Thyroid gland (tissue), 4 donors: ENCODE measurements at regions not wholly inside any gene's neighbourhood (a gene's known extent, or its start where the extent isn't known, plus 50 kb on each side); places are given as distances from the start of the nearest gene placed in this dataset.

Experiments
- DNase-seq, 2 donors: peaks; one replicate each; pipeline ENCODE4 v3.0.0-alpha.2; 2019
- H3K27ac ChIP-seq, 3 donors: fragments of 200-600 bp; sonication (generic); 1 replicate in 2 of 3; 2 replicates in 1 of 3; pipeline ENCODE4 v1.5.1; 2016 to 2019; ENCODE audit warnings: mild to moderate bottlenecking in 1 of 3, moderate library complexity in 1 of 3
- H3K27me3 ChIP-seq: fragments of 200-600 bp; sonication (generic); one replicate; pipeline ENCODE4 v1.5.1; 2019
- H3K36me3 ChIP-seq, 2 donors: fragments of 200-600 bp; sonication (generic); one replicate each; pipeline ENCODE4 v1.5.1; 2016 to 2019
- H3K4me1 ChIP-seq, 2 donors: fragments of 200-600 bp; sonication (generic); one replicate each; pipeline ENCODE4 v1.5.1; 2017 to 2019
- H3K4me3 ChIP-seq, 3 donors: fragments of 200-600 bp; sonication (generic); replicated peaks in 1 of 3; 1 replicate in 2 of 3; 2 replicates in 1 of 3; pipeline ENCODE4 v1.5.1; 2016; ENCODE audit warnings: mild to moderate bottlenecking in 1 of 3
- H3K9me3 ChIP-seq: fragments of 200-600 bp; sonication (generic); one replicate; pipeline ENCODE4 v1.5.1; 2017
- CTCF ChIP-seq, 6 experiments: fragments of 200-600 bp in 3 of 6; fragments of 450-650 bp in 3 of 6; sonication (generic) in 3 of 6; IDR thresholded peaks; one replicate each; pipeline ENCODE4 v1.5.1; 2016 to 2019; ENCODE audit warnings: antibody characterized with exemption in 6 of 6, mild to moderate bottlenecking in 2 of 6, inconsistent platforms in 1 of 6, moderate library complexity in 1 of 6
- POLR2A ChIP-seq, 2 donors: fragments of 450-650 bp; IDR thresholded peaks; one replicate each; pipeline ENCODE4 v1.6.1; 2017; ENCODE audit warnings: antibody characterized with exemption in 2 of 2, mild to moderate bottlenecking in 2 of 2, moderate library complexity in 1 of 2
- WGBS, 2 donors: methylation state at CpG; one replicate each; pipeline ENCODE4 v1.1.5; 2017; 5-methylcytosine and 5-hydroxymethylcytosine counted together
- intact Hi-C: fragments of 100-400 bp; cut with DNase I; formaldehyde crosslinking; loops from one replicate; pipeline ENCODE4 v1.15.1; 2023

- no peak for DNase-seq
- 20 to 32% methylated on average over 13 to 23 of the region's 54 CpGs for WGBS, 2 donors
- peak overlapping the region in 1 of 3 donors; percentile 6 for H3K4me3 ChIP-seq
- H3K36me3 ChIP-seq: no peaks in the 10 kb centered on the region
- no peaks in the 10 kb centered on the region for H3K9me3 ChIP-seq
- H3K27me3 ChIP-seq: no peaks in the 10 kb centered on the region
- intact Hi-C loops: no loop called here
- no peak for TF ChIP-seq CTCF (IDR thresholded peaks at IDR 0.05)
- TF ChIP-seq POLR2A (IDR thresholded peaks at IDR 0.05): no peak
- no peak overlapping the region for H3K27ac ChIP-seq
- H3K4me1 ChIP-seq: peaks cover 0 to 7% of the 10 kb centered on the region in 2 donors
Observed at GRCh38 chr20:46811224-46812084, 83.2 kb upstream of the EYA2 start.

- Histone ChIP-seq H3K9me3 (no peaks in the 10 kb centered on the region), H3K27me3 (no peaks in the 10 kb centered on the region), H3K4me1 (peaks cover 0 to 7% of the 10 kb centered on the region in 2 donors), H3K27ac (no peak overlapping the region), H3K36me3 (no peaks in the 10 kb centered on the region), H3K4me3 (no peak overlapping the region)
- intact Hi-C loops: no loop called here
- 55 to 62% methylated on average over 8 of the region's 8 CpGs for WGBS, 2 donors
- TF ChIP-seq POLR2A (IDR thresholded peaks at IDR 0.05) (no peak), CTCF (IDR thresholded peaks at IDR 0.05) (no peak)
- DNase-seq: no peak
Observed at GRCh38 chr20:46814366-46815232, 80.0 kb upstream of the EYA2 start.

- H3K27me3 ChIP-seq: no peaks in the 10 kb centered on the region
- no peaks in the 10 kb centered on the region for H3K9me3 ChIP-seq
- no peak overlapping the region for H3K4me3 ChIP-seq
- H3K36me3 ChIP-seq: no peaks in the 10 kb centered on the region
- 89% methylated on average over 5 of the region's 5 CpGs for WGBS, 2 donors
- intact Hi-C loops: no loop called here
- DNase-seq: no peak
- H3K4me1 ChIP-seq: peaks cover 0 to 5% of the 10 kb centered on the region in 2 donors
- TF ChIP-seq POLR2A (IDR thresholded peaks at IDR 0.05): no peak
- no peak for TF ChIP-seq CTCF (IDR thresholded peaks at IDR 0.05)
- H3K27ac ChIP-seq: no peak overlapping the region
Observed at GRCh38 chr20:46816097-46816496, 78.5 kb upstream of the EYA2 start.

GRCh38 chr20:46816886-46817638, 77.6 kb upstream of the EYA2 start:
- H3K27ac ChIP-seq: no peak overlapping the region
- no peaks in the 10 kb centered on the region for H3K9me3 ChIP-seq
- no peaks in the 10 kb centered on the region for H3K27me3 ChIP-seq
- H3K36me3 ChIP-seq: no peaks in the 10 kb centered on the region
- no peak for DNase-seq
- no peaks in the 10 kb centered on the region for H3K4me1 ChIP-seq
- no peak overlapping the region for H3K4me3 ChIP-seq
- 66 to 73% methylated on average over 8 of the region's 8 CpGs for WGBS, 2 donors
- intact Hi-C loops: no loop called here
- TF ChIP-seq CTCF (IDR thresholded peaks at IDR 0.05) (no peak), POLR2A (IDR thresholded peaks at IDR 0.05) (no peak)
